OCI-LY1 (cell line): ENCODE measurements at regions not wholly inside any gene's neighbourhood (a gene's known extent, or its start where the extent isn't known, plus 50 kb on each side); places are given as distances from the start of the nearest gene placed in this dataset.

Source experiments
- H2AFZ ChIP-seq: fragments of 200-600 bp; sonication (generic), shearing (Covaris generic); 2 replicates; pipeline ENCODE4 v1.6.0; 2014; ENCODE audit warnings: antibody characterized with exemption, mild to moderate bottlenecking, low read length
- H3F3A ChIP-seq: fragments of 200-600 bp; sonication (generic), shearing (Covaris generic); 2 replicates; pipeline ENCODE4 v1.6.0; 2014; ENCODE audit warnings: mild to moderate bottlenecking, antibody characterized with exemption, low read length, moderate library complexity; ENCODE audit not compliant: insufficient read depth
- H3K27ac ChIP-seq: fragments of 200-600 bp; sonication (generic); 2 replicates; pipeline ENCODE4 v1.5.1; 2014; ENCODE audit warnings: low read length, mixed run types, mild to moderate bottlenecking, low read depth; ENCODE audit not compliant: poor library complexity, severe bottlenecking
- H3K27me3 ChIP-seq: fragments of 200-600 bp; sonication (generic); 2 replicates; pipeline ENCODE4 v1.6.0; 2014; ENCODE audit warnings: antibody characterized with exemption, mild to moderate bottlenecking, low read length, moderate library complexity; ENCODE audit not compliant: insufficient read depth
- H3K36me3 ChIP-seq: fragments of 200-600 bp; sonication (generic); 2 replicates; pipeline ENCODE4 v1.6.1; 2014; ENCODE audit warnings: mild to moderate bottlenecking, antibody characterized with exemption, low read length, moderate library complexity, mixed read lengths; ENCODE audit not compliant: insufficient read depth
- H3K4me1 ChIP-seq: fragments of 200-600 bp; sonication (generic); 2 replicates; pipeline ENCODE4 v1.5.1; 2014; ENCODE audit warnings: mild to moderate bottlenecking, low read length, moderate library complexity; ENCODE audit not compliant: insufficient read depth, severe bottlenecking
- H3K4me2 ChIP-seq: fragments of 200-600 bp; sonication (generic), shearing (Covaris generic); 2 replicates; pipeline ENCODE4 v1.6.1; 2014; ENCODE audit warnings: low read length
- H3K4me3 ChIP-seq: fragments of 200-600 bp; sonication (generic); 2 replicates; pipeline ENCODE4 v1.5.1; 2014; ENCODE audit warnings: low read length, low read depth, mild to moderate bottlenecking, mixed read lengths; ENCODE audit not compliant: poor library complexity, severe bottlenecking
- H3K79me2 ChIP-seq: fragments of 200-600 bp; shearing (Covaris generic); 2 replicates; pipeline ENCODE4 v1.6.1; 2016; ENCODE audit warnings: mixed run types, low read length, mixed read lengths; ENCODE audit not compliant: insufficient read depth
- H3K9ac ChIP-seq: fragments of 200-600 bp; sonication (generic), shearing (Covaris generic); 2 replicates; pipeline ENCODE4 v1.6.1; 2014; ENCODE audit warnings: mild to moderate bottlenecking, low read length, mixed read lengths
- H3K9me2 ChIP-seq: fragments of 200-600 bp; sonication (generic), shearing (Covaris generic); 2 replicates; pipeline ENCODE4 v1.6.1; 2014; ENCODE audit warnings: low read depth, mild to moderate bottlenecking, low read length, mixed read lengths
- H3K9me3 ChIP-seq: fragments of 200-600 bp; shearing (Covaris generic); 2 replicates; pipeline ENCODE4 v1.6.1; 2014; ENCODE audit warnings: low read length, mixed read lengths
- H4K20me1 ChIP-seq: fragments of 200-600 bp; sonication (generic), shearing (Covaris generic); 2 replicates; pipeline ENCODE4 v1.6.0; 2016; ENCODE audit warnings: mild to moderate bottlenecking, low read length; ENCODE audit not compliant: insufficient read depth
- EZH2 ChIP-seq: fragments of 200-600 bp; sonication (generic), shearing (Covaris generic); IDR thresholded peaks from 2 replicates; pipeline ENCODE4 v1.8.0; 2017; ENCODE audit warnings: borderline replicate concordance, mixed run types, mild to moderate bottlenecking, antibody characterized with exemption, low read length, moderate library complexity, mixed read lengths
- TF ChIP-seq, protein P1 (sequence below): fragments of 200-600 bp; sonication (generic), shearing (Covaris generic); IDR thresholded peaks from 2 replicates; pipeline ENCODE4 v1.5.1; 2017; ENCODE audit warnings: mild to moderate bottlenecking, antibody characterized with exemption, low read length, moderate library complexity, mixed read lengths

DNA sequence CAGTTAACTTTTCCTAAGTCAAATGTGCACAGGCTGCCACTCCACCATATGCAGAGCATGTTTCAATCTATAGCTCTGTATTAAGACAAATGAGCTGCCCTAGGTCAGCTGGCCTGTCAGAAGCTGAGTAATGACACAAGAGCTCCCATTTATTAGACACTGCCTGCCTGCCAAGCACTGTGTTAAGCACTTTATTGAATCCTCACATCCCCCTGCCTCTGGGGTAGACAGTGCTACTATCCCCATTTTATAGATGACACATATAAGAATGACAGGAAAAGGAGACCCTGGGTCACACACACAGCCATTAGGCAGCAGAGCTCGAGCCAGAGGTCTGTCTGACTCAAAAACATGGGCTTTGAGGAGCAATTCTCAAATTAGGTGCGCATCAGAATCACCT is 179.8 kb upstream of the PDE1C start:
- Histone ChIP-seq H3K27me3 (no peaks in the 10 kb centered on the region), H3K9ac (no peak overlapping the region), H3K36me3 (no peaks in the 10 kb centered on the region), H3K79me2 (no peaks in the 10 kb centered on the region), H3K9me3 (no peaks in the 10 kb centered on the region), H3K27ac (no peak overlapping the region), H3K4me1 (no peaks in the 10 kb centered on the region), H3F3A (no peaks in the 10 kb centered on the region), H3K9me2 (no peaks in the 10 kb centered on the region), H4K20me1 (no peaks in the 10 kb centered on the region), H2AFZ (no peak overlapping the region), H3K4me2 (no peak overlapping the region), H3K4me3 (no peak overlapping the region)
- TF ChIP-seq EZH2 = no peak
- TF ChIP-seq, protein P1, sequence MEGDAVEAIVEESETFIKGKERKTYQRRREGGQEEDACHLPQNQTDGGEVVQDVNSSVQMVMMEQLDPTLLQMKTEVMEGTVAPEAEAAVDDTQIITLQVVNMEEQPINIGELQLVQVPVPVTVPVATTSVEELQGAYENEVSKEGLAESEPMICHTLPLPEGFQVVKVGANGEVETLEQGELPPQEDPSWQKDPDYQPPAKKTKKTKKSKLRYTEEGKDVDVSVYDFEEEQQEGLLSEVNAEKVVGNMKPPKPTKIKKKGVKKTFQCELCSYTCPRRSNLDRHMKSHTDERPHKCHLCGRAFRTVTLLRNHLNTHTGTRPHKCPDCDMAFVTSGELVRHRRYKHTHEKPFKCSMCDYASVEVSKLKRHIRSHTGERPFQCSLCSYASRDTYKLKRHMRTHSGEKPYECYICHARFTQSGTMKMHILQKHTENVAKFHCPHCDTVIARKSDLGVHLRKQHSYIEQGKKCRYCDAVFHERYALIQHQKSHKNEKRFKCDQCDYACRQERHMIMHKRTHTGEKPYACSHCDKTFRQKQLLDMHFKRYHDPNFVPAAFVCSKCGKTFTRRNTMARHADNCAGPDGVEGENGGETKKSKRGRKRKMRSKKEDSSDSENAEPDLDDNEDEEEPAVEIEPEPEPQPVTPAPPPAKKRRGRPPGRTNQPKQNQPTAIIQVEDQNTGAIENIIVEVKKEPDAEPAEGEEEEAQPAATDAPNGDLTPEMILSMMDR = no peak

DNA sequence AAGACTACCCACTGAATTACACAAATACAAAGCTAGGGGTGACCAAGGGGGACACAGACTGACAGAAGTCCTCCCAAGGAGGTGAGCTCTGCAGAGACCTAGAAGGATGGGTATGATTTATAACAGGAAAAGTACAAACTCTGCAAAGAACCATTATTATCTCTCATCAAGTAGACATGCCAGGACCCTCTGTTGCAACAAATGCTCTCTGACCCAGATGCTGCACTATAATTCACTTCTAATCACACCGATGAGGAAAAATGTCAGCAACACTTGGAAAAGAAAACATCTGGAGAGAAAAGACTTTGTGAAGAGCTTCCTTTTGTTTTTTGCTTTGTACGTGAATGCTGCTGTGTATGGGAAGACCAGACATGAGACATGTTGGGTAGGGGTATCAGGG is 178.3 kb upstream of the PDE1C start:
- no peak overlapping the region for H3K4me2 ChIP-seq
- no peak overlapping the region for H3K4me3 ChIP-seq
- H3K4me1 ChIP-seq = no peaks in the 10 kb centered on the region
- H3F3A ChIP-seq = no peaks in the 10 kb centered on the region
- H4K20me1 ChIP-seq = no peaks in the 10 kb centered on the region
- no peak overlapping the region for H3K9ac ChIP-seq
- no peak for TF ChIP-seq EZH2
- TF ChIP-seq, protein P1 = no peak
- no peaks in the 10 kb centered on the region for H3K36me3 ChIP-seq
- H3K79me2 ChIP-seq = no peaks in the 10 kb centered on the region
- H3K27me3 ChIP-seq = no peaks in the 10 kb centered on the region
- H3K9me3 ChIP-seq = no peaks in the 10 kb centered on the region
- no peak overlapping the region for H2AFZ ChIP-seq
- H3K27ac ChIP-seq = no peak overlapping the region
- H3K9me2 ChIP-seq = no peaks in the 10 kb centered on the region

DNA sequence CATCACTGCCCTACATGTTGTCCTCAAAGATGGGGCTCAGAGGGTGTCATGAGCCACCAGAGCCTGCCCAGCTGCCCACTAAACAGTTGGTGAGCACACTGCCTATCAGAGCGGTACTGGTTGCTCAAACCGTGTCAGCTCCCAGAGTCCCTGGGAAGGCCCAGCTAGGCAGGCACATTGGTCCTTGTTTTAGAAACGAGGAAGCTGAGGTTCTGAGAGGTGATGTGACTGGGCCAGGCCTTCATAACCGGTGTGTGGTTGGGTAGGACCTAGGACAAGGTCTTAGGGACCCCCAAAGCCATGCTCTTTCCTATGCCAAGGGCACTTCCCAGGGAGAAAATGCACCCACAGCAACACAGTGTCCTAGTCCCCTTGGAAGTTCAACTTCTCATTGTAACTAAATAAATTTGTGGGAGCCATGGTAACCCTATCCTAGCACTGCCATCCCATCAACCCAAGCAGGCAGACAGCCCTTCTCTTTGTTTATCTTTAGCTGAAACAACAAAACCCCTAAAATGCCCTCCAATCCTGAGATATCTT is 174.7 kb upstream of the PDE1C start:
- no peak for TF ChIP-seq EZH2
- TF ChIP-seq, protein P1 = no peak
- no peak overlapping the region for H3K4me2 ChIP-seq

More for the DNA sequence above, 174.7 kb upstream of the PDE1C start:
- Histone ChIP-seq H3K36me3 (no peaks in the 10 kb centered on the region), H3K27me3 (no peaks in the 10 kb centered on the region), H3K79me2 (no peaks in the 10 kb centered on the region), H3F3A (no peaks in the 10 kb centered on the region), H3K9ac (no peak overlapping the region), H3K9me2 (no peaks in the 10 kb centered on the region), H2AFZ (no peak overlapping the region), H3K4me1 (no peaks in the 10 kb centered on the region), H4K20me1 (no peaks in the 10 kb centered on the region), H3K27ac (no peak overlapping the region), H3K9me3 (no peaks in the 10 kb centered on the region), H3K4me3 (no peak overlapping the region)
